ENCODE measurements at regions not wholly inside any gene's neighbourhood (a gene's known extent, or its start where the extent isn't known, plus 50 kb on each side); places are given as distances from the start of the nearest gene placed in this dataset.

DNA sequence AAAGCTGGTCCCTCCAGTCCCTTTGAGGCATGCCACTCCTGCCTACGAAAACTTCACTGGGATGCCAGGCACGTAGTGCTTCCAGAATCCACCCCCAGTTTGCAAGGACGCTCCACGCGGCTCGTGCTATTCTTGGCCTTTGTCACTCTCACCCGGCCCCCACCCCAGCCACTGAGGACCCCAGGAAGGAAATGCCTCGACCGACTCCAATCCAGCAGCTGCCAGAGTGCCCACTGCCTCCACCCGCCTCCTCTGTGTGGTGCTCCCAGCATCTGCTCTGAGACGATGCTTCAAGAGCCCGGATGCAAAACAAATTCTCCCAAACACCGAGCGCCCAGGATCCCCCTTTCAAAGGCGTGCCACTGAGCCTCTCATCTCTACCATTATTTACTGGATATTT is 123.9 kb downstream of the RFLNA start:
- no peak for DNase-seq (ENCODE audit: low read depth)
- TF ChIP-seq, protein P1, sequence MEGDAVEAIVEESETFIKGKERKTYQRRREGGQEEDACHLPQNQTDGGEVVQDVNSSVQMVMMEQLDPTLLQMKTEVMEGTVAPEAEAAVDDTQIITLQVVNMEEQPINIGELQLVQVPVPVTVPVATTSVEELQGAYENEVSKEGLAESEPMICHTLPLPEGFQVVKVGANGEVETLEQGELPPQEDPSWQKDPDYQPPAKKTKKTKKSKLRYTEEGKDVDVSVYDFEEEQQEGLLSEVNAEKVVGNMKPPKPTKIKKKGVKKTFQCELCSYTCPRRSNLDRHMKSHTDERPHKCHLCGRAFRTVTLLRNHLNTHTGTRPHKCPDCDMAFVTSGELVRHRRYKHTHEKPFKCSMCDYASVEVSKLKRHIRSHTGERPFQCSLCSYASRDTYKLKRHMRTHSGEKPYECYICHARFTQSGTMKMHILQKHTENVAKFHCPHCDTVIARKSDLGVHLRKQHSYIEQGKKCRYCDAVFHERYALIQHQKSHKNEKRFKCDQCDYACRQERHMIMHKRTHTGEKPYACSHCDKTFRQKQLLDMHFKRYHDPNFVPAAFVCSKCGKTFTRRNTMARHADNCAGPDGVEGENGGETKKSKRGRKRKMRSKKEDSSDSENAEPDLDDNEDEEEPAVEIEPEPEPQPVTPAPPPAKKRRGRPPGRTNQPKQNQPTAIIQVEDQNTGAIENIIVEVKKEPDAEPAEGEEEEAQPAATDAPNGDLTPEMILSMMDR (IDR thresholded peaks at IDR 0.05; ENCODE audit: insufficient read depth, low read length) = no peak
- no peak overlapping the region for H3K4me3 ChIP-seq (ENCODE audit: low read depth, low read length)

DNA sequence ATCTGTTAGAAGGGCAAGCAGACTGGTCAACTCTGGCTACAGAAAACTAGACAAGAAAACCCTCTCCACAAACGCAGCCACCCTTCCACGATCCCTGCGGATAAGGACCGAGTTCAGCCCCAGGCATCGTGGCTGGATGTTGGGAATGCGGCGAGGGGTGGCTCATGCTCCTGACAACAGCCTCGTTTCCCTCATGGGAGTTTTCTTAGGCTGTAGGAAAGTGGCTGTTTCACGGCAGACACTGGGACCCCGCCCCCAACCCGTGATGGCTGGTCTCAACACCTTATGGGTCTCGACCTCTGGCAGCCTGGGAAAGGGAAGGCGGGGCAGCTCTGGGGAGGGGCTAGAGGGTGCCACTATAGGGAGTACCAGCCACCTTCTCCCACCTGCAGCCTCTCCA is 123.3 kb downstream of the RFLNA start:
- H3K4me3 ChIP-seq (ENCODE audit: low read depth, low read length) = no peak overlapping the region
- TF ChIP-seq, protein P1 (IDR thresholded peaks at IDR 0.05; ENCODE audit: insufficient read depth, low read length) = no peak
- DNase-seq (ENCODE audit: low read depth) = no peak

DNA sequence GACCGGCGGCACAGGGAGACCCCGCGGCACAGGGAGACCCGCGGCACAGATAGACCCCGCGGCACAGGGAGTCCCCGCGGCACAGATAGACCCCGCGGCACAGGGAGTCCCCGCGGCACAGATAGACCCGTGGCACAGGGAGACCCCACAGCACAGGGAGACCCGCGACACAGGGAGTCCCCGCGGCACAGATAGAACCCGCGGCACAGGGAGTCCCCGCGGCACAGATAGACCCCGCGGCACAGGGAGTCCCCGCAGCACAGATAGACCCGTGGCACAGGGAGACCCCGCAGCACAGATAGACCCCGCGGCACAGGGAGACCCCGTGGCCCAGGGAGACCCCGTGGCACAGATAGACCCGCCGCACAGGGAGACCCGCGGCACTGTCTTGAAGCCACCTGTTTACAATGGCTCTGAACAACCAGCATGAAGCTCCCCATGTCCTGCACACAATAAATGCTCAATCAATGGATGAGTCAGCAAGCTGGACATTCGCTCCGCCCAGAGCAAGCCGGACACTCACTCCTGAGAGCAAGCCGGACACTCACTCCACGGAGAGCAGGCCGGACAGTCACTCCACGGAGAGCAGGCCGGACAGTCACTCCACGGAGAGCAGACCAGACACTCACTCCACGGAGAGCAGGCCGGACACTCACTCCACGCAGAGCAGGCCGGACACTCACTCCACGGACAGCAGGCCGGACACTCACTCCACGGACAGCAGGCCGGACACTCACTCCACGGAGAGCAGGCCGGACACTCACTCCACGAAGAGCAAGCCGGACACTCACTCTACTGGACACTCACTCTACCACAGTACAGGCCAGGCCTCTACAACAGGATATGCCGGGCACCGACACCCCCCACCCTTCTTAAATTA is 121.9 kb downstream of the RFLNA start:
- TF ChIP-seq, protein P1 (IDR thresholded peaks at IDR 0.05; ENCODE audit: insufficient read depth, low read length) = no peak
- DNase-seq (ENCODE audit: low read depth) = no peak
- no peak overlapping the region for H3K4me3 ChIP-seq (ENCODE audit: low read depth, low read length)

DNA sequence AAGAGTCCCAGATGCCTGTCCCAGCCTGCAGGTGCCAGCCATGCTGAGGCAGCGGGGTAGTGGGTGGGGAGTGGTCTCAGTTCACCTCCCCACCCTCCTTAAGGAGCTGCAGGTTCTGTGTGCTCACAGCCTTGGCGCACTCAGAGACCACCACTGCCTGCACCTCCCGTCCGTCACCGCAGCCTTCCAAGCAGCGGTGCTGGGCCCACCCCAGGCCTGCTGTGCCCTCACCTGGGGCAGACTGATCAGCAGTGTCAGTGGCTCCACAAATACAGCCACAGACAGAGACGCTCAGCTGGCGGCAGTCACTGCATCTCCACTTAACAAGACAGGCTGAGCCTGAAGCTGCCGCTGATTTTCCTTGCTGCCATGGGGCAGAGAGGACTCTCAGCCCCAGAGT is 120.2 kb downstream of the RFLNA start:
- DNase-seq (ENCODE audit: low read depth) = no peak
- H3K4me3 ChIP-seq (ENCODE audit: low read depth, low read length) = no peak overlapping the region
- TF ChIP-seq, protein P1 (IDR thresholded peaks at IDR 0.05; ENCODE audit: insufficient read depth, low read length) = no peak

DNA sequence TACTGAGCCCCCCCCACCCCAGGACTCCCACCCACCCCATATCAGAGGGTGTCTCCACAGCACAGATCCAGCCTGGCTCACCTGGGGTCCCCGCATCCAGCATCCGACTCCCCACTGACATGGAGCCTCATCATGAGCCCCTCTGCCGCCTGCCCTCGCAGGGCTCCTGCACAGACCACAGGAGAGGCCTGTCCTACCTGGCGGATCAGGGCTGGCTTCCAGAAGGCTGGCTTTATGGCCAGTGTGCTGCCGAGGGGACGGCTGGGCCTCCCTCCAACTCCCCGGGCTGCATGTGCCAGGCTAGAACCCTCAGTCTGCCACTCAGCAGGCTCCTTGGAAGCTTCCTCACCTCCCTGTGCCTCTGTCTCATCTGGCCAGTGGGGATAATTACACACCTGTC is 119.0 kb downstream of the RFLNA start:
- no peak for DNase-seq (ENCODE audit: low read depth)
- TF ChIP-seq, protein P1 (IDR thresholded peaks at IDR 0.05; ENCODE audit: insufficient read depth, low read length) = no peak

DNA sequence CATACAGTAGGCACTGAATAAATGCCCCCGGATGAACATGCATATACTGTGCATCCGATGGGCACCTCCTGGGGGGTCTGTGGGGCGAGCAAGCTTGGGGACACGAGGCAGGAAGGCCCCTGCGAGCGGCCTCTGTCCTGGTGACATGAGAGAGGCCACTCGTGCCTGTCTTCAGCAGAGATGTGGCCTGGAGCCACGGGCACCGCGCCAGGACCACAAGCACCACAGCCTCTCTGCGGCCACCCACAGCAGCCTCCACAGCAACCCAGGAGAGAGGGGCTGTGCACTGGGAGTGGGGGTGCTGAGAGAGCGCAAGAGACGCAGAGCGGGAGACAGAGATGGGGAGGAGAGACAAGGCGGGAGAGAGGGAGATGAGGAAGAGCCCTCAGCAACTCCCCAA is 118.5 kb downstream of the RFLNA start:
- TF ChIP-seq, protein P1 (IDR thresholded peaks at IDR 0.05; ENCODE audit: insufficient read depth, low read length) = no peak
- DNase-seq (ENCODE audit: low read depth) = no peak
- no peak overlapping the region for H3K4me3 ChIP-seq (ENCODE audit: low read depth, low read length)

More for the DNA sequence above, 119.0 kb downstream of the RFLNA start:
- H3K4me3 ChIP-seq (ENCODE audit: low read depth, low read length) = no peak overlapping the region
